GM12878 (cell line): ENCODE measurements at regions not wholly inside any gene's neighbourhood (a gene's known extent, or its start where the extent isn't known, plus 50 kb on each side); places are given as distances from the start of the nearest gene placed in this dataset.

Experiments
- NFIC ChIP-seq: IDR thresholded peaks from 2 replicates; pipeline ENCODE4 v1.6.1; 2012; ENCODE audit warnings: low read depth, mild to moderate bottlenecking, inconsistent platforms, low read length, moderate library complexity
- POU2F2 ChIP-seq: IDR thresholded peaks from 3 replicates; pipeline ENCODE4 v1.6.1; 2011; ENCODE audit warnings: low read depth, mild to moderate bottlenecking, low read length, borderline replicate concordance
- SUZ12 ChIP-seq: fragments of 200-600 bp; sonication (generic); IDR thresholded peaks from one replicate; pipeline ENCODE4 v1.6.1; 2018; ENCODE audit warnings: antibody characterized with exemption, mild to moderate bottlenecking; ENCODE audit not compliant: unreplicated experiment

GRCh38 chr22:20645954-20646353 lies 128.0 kb upstream of the SERPIND1 start:
- no peak for TF ChIP-seq POU2F2
- TF ChIP-seq SUZ12, result no peak
- no peak for TF ChIP-seq NFIC
